VCaP (cell line): ENCODE measurements at regions not wholly inside any gene's neighbourhood (a gene's known extent, or its start where the extent isn't known, plus 50 kb on each side); places are given as distances from the start of the nearest gene placed in this dataset.

Experiments
- H3K27ac ChIP-seq: fragments of 450-650 bp; 2 replicates; pipeline ENCODE4 v1.5.1; 2017
- CTCF ChIP-seq: fragments of 450-650 bp; conservative IDR thresholded peaks from 2 replicates; pipeline ENCODE4 v1.5.1; 2017; ENCODE audit warnings: mild to moderate bottlenecking, moderate library complexity

GRCh38 chr4:153933915-153934687, 145.2 kb upstream of the SFRP2 start:
- TF ChIP-seq CTCF, result no peak
- no peak overlapping the region for H3K27ac ChIP-seq

- TF ChIP-seq CTCF, result no peak
- no peak overlapping the region for H3K27ac ChIP-seq
Measured at GRCh38 chr4:153931804-153932203, 142.9 kb upstream of the SFRP2 start.

- TF ChIP-seq CTCF, result no peak
- no peak overlapping the region for H3K27ac ChIP-seq
Measured at GRCh38 chr4:153929675-153930074, 140.8 kb upstream of the SFRP2 start.

GRCh38 chr4:153927451-153927850, 138.6 kb upstream of the SFRP2 start:
- TF ChIP-seq CTCF, result no peak
- H3K27ac ChIP-seq, result no peak overlapping the region

- H3K27ac ChIP-seq, result no peak overlapping the region
- no peak for TF ChIP-seq CTCF
Measured at GRCh38 chr4:153922148-153922547, 133.3 kb upstream of the SFRP2 start.

- no peak overlapping the region for H3K27ac ChIP-seq
- TF ChIP-seq CTCF, result no peak
Measured at GRCh38 chr4:153919667-153920066, 130.8 kb upstream of the SFRP2 start.

GRCh38 chr4:153916273-153916755, 127.4 kb upstream of the SFRP2 start:
- TF ChIP-seq CTCF, result no peak
- H3K27ac ChIP-seq, result no peak overlapping the region
